ENCODE measurements at regions not wholly inside any gene's neighbourhood (a gene's known extent, or its start where the extent isn't known, plus 50 kb on each side); places are given as distances from the start of the nearest gene placed in this dataset.

DNA sequence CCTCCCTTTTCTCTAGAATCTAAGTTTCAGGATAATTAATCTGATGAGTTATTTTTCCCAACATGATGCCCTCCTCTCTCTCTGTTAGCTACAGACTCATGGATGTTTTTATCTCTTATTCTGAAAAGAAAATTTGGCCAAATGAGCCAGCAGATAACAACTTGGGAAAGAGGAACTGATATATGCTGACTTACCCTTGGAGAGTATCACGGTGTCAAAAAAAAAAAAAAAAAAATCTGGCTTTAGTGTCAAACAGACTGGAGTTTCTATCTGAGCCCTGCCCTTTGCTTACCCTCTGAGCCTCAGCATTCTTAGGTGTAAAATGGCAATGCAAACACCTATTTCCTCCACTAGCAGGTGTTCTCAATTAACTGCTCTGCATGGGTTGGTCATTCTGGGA, 190.4 kb downstream of the AHR start:
- TF ChIP-seq GATA2 (IDR thresholded peaks at IDR 0.05; ENCODE audit: low read depth, low read length) (no peak), GATA3 (IDR thresholded peaks at IDR 0.05; ENCODE audit: low read depth, low read length) (no peak)
